ENCODE measurements at regions not wholly inside any gene's neighbourhood (a gene's known extent, or its start where the extent isn't known, plus 50 kb on each side); places are given as distances from the start of the nearest gene placed in this dataset.

DNA sequence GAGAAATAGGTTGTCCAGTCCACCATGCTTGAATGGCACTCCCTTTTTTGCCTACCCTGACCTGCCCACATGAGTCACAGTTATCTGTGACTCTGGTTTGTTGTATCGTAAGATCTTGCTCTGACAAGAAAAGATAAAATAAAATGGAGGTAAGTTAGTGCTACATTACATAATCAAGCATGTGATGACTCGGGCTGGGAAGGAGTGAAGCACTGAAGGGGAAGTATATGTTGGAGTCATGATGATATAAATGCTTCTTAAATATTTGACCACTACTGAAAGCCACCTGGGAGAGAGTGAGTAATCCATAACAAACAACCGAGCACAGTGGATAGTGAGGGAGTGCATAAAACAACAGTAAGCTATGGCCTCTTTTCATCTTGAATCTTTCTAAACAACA lies 124.4 kb downstream of the SHOX2 start:
- TF ChIP-seq CTCF (conservative IDR thresholded peaks at IDR 0.05) = no peak
- no peak for TF ChIP-seq ZFX (IDR thresholded peaks at IDR 0.05)
